NCI-H526 (cell line): ENCODE measurements at regions not wholly inside any gene's neighbourhood (a gene's known extent, or its start where the extent isn't known, plus 50 kb on each side); places are given as distances from the start of the nearest gene placed in this dataset.

Source experiments
- DNase-seq, 2 experiments: peaks; one replicate each; lab custom pipeline; 2025; lab: John Stamatoyannopoulos, UW

- no peak for DNase-seq
These were observed 195.0 kb upstream of the SLITRK1 start for GRCh38 chr13:84077271-84077670.

- no peak for DNase-seq
These were observed 194.0 kb upstream of the SLITRK1 start for GRCh38 chr13:84076280-84076679.

- DNase-seq = no peak
These were observed 168.3 kb upstream of the SLITRK1 start for GRCh38 chr13:84050536-84050935.

- DNase-seq = no peak
These were observed 167.4 kb upstream of the SLITRK1 start for GRCh38 chr13:84049443-84050219.

- peak in 1 of 2 experiments; percentile 47 for DNase-seq
These were observed 162.5 kb upstream of the SLITRK1 start for GRCh38 chr13:84044805-84045204.

- no peak for DNase-seq
These were observed 155.7 kb upstream of the SLITRK1 start for GRCh38 chr13:84038001-84038400.

GRCh38 chr13:84032116-84032515, 149.8 kb upstream of the SLITRK1 start:
- DNase-seq = no peak

DNA sequence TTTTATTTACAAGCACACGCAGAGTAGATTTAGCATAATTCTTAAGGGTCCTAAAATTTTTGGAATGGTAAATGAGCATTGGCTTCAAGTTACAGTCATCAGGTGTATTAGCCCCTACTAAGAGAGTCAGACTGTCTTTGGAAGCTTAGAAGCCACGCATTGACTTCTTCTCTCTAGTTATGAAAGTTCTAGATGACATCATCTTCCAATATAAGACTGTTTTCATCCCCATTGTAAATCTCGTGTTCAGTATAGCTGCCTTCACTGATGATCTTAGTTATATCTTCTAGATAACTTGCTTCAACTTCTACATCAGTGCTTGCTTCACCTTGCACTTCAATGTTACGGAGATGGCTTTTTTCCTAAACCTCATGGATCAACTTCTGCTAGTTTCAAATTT, 148.8 kb upstream of the SLITRK1 start:
- no peak for DNase-seq

DNA sequence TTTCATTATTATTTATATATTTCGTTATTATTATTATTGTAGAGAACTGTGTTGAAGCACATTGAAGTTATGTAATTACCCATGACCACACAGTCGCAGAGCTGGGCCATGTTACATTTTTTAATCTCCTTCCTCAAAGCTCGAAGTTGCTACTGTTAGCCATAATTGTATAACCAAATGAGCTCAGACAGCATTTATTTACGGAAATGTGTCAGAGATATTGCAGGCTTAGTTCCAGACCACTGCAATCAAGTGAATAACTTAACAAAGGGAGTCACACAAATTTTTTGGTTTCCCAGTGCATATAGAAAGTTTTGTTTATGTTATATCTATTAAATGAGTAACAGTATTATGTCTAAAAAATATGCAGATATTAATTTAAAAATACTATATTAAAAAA, 147.1 kb upstream of the SLITRK1 start:
- peak; percentile 66 to 84 for DNase-seq

- peak; percentile 60 to 78 for DNase-seq
These were observed 143.6 kb upstream of the SLITRK1 start for GRCh38 chr13:84025824-84026223.

GRCh38 chr13:83996415-83996814, 114.1 kb upstream of the SLITRK1 start:
- DNase-seq = no peak

DNA sequence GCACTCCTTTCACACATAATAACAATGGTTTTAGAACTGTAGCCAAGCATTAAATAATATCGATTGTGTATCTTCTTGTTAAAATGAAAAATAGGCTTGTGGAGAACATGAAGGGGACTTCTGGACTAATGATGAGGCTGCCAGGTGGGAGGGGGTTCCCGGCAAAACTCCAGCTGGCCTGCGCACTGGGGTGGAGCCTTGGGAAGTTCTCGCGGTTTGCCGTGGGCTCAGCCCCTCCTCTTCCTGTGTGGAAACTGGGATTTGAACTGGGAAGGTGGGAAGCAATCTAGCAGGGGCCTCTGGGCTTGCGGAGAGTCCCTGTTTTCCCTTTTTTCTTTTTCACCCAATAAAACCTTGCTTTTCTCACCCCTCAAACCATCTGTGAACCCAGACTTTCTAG, 113.7 kb upstream of the SLITRK1 start:
- DNase-seq = no peak

- DNase-seq = no peak
These were observed 110.5 kb upstream of the SLITRK1 start for GRCh38 chr13:83992566-83993358.

GRCh38 chr13:83987394-83987793, 105.1 kb upstream of the SLITRK1 start:
- DNase-seq = no peak

DNA sequence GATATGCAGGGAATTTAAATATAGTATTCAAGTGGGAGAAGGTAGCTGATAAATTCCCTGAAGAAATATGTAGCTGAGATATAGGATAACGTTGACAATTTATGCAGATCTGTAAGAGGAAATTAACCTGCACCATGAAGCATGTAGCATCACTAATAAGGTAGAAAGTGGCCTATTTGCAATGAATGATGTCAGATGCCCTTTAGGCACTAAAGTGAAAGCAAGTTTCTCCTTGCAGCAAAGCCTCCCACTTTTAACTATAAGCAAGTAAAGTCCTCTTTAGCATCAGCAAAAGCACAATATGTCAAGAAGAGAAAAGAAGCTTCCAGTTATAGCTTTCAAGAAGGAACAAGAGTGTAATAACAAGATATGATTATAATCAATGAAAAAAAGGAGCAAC, 102.5 kb upstream of the SLITRK1 start:
- no peak for DNase-seq

- peak in 1 of 2 experiments; percentile 40 for DNase-seq
These were observed 98.1 kb upstream of the SLITRK1 start for GRCh38 chr13:83980331-83980730.

- DNase-seq = no peak
These were observed 93.4 kb upstream of the SLITRK1 start for GRCh38 chr13:83975655-83976165.

GRCh38 chr13:83958531-83958930, 76.3 kb upstream of the SLITRK1 start:
- no peak for DNase-seq

DNA sequence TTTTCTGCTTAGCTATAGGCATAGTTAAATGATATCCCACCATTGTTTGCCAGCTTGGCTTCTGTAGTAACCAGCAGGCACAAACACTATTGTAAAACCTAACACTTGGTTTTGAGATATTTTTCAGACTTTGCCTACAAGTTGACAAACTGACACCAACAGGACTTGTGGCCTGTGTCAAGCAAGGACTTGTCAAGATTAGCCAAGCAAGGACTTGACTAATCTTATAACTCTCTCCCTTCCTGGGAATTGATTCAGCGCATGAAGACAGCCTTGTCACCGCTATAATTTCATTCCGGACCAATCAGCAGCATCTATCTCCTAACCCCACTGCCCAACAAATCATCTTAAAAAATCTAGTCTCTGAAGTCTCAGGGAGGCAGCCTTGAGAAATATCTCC, 72.7 kb upstream of the SLITRK1 start:
- DNase-seq = no peak

DNA sequence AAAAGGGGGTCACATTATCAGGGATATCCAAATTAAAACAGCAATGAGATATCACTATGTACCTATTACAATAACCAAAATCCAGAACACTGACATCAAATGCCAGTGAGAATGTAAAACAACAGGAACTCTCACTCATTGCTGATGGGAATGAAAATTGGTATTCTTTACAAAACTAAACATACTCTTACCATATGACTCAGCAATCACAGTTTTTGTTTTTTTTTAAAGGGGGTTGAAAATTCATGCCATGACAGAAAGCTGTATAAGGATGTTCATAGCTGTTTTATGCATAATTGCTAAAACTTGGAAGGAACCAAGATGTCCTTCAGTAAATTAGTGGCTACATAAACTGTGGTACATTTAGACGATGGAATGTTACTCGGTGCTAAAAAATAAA, 71.6 kb upstream of the SLITRK1 start:
- no peak for DNase-seq

DNA sequence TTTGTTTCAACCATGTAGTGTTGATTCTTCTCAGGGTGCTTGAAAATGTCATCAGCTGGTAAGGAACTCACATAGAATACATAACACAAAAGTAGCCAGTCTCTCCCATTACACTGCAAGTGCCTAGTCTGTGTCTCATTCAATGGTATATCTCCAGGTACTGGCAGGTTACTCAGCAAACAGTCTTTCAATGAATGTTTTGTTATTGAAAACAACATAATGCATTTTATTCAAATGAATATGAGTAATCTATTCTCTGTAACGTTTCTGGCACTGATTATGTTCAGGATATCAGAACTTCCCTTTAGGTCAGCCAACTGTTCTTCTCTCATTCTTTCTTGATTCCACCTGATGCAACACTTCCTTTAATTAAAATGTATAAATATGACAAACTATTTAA, 68.0 kb upstream of the SLITRK1 start:
- DNase-seq = no peak

DNA sequence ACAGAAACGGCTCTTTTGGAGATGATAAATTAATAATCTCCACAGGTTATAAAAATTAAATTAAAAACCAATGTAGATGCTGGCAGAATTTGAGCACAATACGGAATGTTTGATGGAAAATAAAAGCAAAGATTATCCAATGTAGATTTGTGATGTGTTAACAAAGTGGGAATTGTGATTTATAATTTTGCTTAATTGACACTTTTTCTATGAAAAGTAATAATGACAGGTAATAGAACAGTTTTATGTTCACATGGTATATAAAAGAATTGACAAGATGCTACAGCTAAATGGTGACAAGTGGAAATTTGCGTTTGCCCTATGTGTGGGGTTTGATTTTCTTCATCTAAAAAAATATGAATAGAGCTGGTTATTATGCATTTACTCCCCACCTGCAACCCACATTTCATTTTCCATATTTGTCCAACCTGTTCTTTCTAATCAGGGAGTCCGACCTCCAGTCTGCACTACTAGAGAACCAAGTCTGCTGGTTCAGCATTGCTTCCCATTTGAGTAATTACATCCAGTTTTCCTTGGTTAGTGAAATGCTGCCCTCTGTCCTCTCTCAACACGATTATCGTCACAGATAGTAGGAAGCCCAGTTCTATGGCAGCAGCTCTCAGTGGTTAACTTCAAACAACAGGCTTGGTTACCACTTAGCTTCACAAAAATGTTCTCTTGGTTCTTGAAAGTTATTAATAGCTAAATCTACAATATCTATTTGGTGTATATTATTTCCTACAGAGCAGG, 61.4 kb upstream of the SLITRK1 start:
- DNase-seq = peak in 1 of 2 experiments; percentile 36
